ENCODE measurements at regions not wholly inside any gene's neighbourhood (a gene's known extent, or its start where the extent isn't known, plus 50 kb on each side); places are given as distances from the start of the nearest gene placed in this dataset.

- ATAC-seq (replicated peaks), result no peak
- Mint-ChIP-seq H3K4me3 (no peak overlapping the region), H3K27ac (no peak overlapping the region), H3K9me3 (no peaks in the 10 kb centered on the region), H3K36me3 (ENCODE audit: low read depth) (no peaks in the 10 kb centered on the region), H3K4me1 (peaks cover 5% of the 10 kb centered on the region), H3K27me3 (peaks cover 7% of the 10 kb centered on the region)
Observed at GRCh38 chr2:111710613-111711012, 173.4 kb downstream of the ANAPC1 start.

- peaks cover 7% of the 10 kb centered on the region for H3K27me3 Mint-ChIP-seq
- no peak overlapping the region for H3K27ac Mint-ChIP-seq
- H3K4me3 Mint-ChIP-seq, result no peak overlapping the region
- H3K36me3 Mint-ChIP-seq (ENCODE audit: low read depth), result no peaks in the 10 kb centered on the region
- H3K9me3 Mint-ChIP-seq, result no peaks in the 10 kb centered on the region
- no peak for ATAC-seq (replicated peaks)
- H3K4me1 Mint-ChIP-seq, result no peaks in the 10 kb centered on the region
Observed at GRCh38 chr2:111711270-111711669, 172.7 kb downstream of the ANAPC1 start.

- H3K27me3 Mint-ChIP-seq, result peaks cover 7% of the 10 kb centered on the region
- H3K9me3 Mint-ChIP-seq, result no peaks in the 10 kb centered on the region
- no peak for ATAC-seq (replicated peaks)
- no peaks in the 10 kb centered on the region for H3K36me3 Mint-ChIP-seq (ENCODE audit: low read depth)
- no peak overlapping the region for H3K4me3 Mint-ChIP-seq
- no peaks in the 10 kb centered on the region for H3K4me1 Mint-ChIP-seq
- H3K27ac Mint-ChIP-seq, result no peak overlapping the region
Observed at GRCh38 chr2:111712361-111712760, 171.6 kb downstream of the ANAPC1 start.

GRCh38 chr2:111712940-111713515 lies 171.0 kb downstream of the ANAPC1 start:
- Mint-ChIP-seq H3K9me3 (no peaks in the 10 kb centered on the region), H3K4me1 (no peaks in the 10 kb centered on the region), H3K4me3 (no peak overlapping the region), H3K36me3 (ENCODE audit: low read depth) (no peaks in the 10 kb centered on the region), H3K27ac (no peak overlapping the region), H3K27me3 (peaks cover 7% of the 10 kb centered on the region)
- ATAC-seq (replicated peaks), result no peak

- no peaks in the 10 kb centered on the region for H3K9me3 Mint-ChIP-seq
- no peaks in the 10 kb centered on the region for H3K36me3 Mint-ChIP-seq (ENCODE audit: low read depth)
- no peak for ATAC-seq (replicated peaks)
- H3K4me3 Mint-ChIP-seq, result no peak overlapping the region
- H3K27me3 Mint-ChIP-seq, result peaks cover 4% of the 10 kb centered on the region
- H3K27ac Mint-ChIP-seq, result no peak overlapping the region
- H3K4me1 Mint-ChIP-seq, result no peaks in the 10 kb centered on the region
Observed at GRCh38 chr2:111715987-111716904, 167.7 kb downstream of the ANAPC1 start.

GRCh38 chr2:111716905-111717775 lies 166.9 kb downstream of the ANAPC1 start:
- Mint-ChIP-seq H3K4me3 (no peak overlapping the region), H3K9me3 (no peaks in the 10 kb centered on the region), H3K36me3 (ENCODE audit: low read depth) (no peaks in the 10 kb centered on the region), H3K4me1 (no peaks in the 10 kb centered on the region), H3K27me3 (peaks cover 2% of the 10 kb centered on the region), H3K27ac (no peak overlapping the region)
- no peak for ATAC-seq (replicated peaks)
